COLO668 (cell line): ENCODE measurements at regions not wholly inside any gene's neighbourhood (a gene's known extent, or its start where the extent isn't known, plus 50 kb on each side); places are given as distances from the start of the nearest gene placed in this dataset.

Experiments
- DNase-seq: peaks from one replicate; lab custom pipeline; 2025; ENCODE audit not compliant: unreplicated experiment; lab: John Stamatoyannopoulos, UW

DNA sequence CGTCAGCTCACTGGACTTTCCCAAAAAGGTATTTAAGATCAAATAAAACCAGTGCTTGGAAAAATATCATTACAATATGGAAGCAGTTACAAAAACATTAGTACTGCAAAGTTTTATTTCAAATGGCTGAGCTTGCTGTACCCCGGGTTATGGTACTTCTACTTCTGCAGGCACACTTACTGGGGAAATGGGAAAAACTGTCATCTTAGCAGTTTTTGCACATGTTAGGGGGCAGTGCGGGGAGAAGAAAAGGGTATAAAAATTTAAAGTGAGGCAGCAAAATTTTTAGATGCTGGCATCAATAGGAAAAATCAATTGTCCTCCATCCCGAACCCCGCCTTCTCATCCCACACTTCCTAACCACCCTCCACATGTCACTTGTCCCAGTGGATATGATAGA, 133.4 kb downstream of the ATG4C start:
- DNase-seq = no peak

DNA sequence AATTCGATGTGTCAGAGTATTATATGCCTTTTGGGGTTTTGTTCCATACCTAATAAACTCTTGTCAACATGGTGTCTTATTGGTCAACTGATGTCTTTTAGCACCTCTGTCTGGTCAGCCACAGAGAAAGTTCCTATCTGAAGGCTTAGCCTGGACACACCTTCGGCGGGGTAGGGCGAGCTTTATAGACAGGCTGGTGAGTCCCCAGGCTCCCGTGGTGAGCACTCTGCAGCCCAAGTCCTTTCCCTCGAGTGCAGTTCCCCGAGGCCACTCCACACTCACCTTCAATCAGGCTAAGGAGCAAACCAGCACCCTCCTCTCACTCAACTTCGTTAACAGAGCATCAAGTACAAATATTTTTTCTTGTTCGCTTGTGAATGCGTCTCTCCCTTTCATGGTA, 133.9 kb downstream of the ATG4C start:
- no peak for DNase-seq

DNA sequence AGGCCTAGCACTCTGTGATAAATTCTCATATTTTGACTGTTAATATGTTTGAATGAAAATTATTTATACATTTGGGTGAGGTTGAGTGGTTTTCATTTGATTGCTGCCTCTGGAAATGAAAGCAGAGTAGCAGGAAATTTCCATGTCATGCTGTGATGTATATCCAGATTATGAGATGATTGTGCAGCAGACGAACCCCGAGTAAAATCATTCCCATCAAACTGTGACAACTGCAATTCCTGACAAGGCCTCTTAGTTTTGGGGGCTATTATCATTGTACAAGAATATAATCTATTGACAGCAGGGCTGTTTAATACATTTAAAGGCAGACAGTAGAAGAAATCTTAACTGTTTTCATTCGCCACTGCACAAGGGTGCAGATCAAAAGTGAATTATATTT, 134.8 kb downstream of the ATG4C start:
- no peak for DNase-seq

DNA sequence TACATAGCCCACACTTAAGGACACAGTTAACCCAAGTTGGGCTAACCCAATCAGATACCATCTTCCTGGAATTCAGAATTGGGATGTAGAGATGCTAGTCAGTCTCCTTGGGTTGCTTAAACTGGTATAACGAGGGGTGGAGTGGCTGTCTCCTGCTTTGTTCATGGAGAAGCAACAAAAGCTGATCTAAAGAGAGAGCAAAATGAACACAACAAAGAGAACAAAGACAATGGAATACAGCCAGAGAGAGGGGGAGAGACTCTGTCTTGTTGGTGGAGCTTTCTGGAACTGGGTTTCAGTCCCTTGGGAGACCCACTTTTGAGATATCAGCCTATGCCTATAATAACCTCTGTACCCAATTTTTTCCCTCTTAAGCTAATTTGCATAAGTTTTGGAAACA, 138.1 kb downstream of the ATG4C start:
- DNase-seq = no peak

DNA sequence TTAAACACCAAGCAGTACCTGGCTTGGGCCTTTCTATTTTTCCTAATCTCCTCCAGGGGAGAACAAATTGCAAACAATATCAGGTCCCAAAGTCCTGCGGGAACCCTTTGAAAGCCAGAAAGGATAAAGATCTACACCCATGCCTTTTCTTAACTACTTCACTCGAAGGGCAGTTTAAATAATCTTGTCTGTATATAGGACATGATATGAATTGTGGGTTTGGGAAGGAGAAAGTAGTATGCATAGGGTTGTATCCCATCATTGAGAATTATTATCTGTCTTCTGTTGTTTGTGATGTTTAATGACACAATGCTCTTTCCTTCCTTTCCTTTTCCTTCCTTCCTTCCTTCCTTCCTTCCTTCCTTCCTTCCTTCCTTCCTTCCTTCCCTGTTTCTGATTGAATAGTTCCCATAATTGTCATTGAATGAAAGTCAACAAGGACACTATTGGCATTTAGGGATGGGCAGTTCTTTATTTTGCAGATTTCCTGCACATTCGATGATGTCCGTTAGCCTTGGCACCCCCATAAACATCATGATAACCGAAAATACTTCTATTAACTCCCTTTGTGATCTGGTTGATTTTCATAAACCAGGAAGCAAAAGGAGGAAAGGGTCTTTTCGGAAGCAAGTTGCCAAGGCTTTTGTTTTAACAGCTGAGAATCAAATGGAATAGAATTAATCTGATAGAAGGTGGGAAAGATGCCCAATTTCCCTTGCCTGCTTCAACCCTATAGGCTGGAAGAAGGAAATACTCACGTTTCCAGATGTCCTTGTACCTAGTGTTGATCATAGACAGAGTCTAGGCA, 141.3 kb downstream of the ATG4C start:
- DNase-seq = no peak

DNA sequence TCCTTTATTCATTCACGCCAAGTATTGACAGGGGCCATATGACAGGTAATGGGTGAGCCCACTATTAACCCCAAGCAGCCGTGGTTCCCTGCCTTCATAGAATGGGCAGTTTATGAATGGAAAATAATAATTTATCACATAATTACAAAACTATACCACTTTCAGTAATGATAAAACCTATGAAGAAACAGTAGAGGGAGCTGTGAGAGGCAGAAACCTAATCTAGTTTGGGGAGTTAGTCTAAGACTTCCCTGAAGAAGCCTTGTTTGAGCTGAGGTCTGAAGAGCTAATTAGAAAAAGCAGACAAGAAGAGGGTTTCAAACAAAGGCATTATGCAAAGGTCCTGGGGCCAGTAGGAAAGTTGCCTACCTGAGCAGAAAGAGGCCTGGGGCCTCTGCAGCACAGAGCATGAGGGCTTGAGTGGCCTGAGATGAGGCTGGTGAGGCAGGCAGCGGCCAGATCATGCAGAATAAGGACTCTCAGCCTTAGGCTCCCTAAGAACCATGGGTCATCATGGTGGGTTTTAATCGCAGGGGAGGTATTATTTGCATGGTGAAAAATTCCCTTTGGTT, 142.8 kb downstream of the ATG4C start:
- no peak for DNase-seq

DNA sequence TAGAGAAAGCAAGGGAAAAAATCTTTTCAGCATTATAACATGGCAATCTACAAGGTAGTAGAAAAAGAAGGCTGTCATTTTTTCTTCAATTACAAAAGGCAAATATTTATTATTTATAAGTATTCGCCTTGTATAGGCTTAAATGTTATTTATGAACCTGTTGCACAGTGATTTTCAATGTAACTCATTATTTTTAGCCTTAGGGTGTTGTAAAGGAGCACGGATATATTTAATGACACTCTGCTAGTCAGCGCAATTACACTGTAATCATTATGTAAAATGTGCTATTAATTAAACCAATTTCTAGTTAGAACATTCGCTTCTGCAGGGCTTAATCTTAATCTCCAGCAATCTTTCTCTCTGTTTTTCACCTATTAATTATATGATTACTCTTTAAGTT, 145.0 kb downstream of the ATG4C start:
- no peak for DNase-seq

DNA sequence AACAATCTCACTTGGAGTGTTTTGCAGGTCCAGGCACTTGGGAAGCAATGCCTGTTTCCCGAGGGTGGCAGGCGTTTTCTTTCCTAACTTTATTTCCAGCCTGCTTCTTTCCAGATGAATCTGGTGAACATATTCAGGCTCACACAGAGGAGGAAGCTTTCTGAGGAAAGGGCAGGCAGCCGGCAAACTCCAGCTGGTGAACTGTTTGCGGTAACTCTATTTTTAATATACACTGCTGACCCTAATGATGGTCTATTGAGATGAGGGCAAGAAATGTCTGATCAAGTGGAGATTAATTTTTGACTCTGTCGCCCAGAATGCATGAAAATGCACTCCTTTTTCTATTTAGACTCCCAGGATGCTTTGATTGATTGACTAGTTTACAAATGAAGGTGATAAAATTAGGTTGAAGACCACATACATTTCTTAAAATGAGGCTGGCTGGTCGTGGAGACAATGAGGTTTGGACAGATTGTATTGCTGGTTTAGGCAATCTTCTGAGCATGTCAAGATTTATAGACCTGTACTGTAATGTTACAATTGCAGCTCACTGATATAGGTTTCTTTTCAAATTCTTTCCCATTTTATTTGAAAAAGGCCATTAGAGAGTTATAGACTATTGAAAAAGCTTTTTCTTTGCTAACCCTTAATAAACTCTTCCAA, 153.8 kb downstream of the ATG4C start:
- no peak for DNase-seq

DNA sequence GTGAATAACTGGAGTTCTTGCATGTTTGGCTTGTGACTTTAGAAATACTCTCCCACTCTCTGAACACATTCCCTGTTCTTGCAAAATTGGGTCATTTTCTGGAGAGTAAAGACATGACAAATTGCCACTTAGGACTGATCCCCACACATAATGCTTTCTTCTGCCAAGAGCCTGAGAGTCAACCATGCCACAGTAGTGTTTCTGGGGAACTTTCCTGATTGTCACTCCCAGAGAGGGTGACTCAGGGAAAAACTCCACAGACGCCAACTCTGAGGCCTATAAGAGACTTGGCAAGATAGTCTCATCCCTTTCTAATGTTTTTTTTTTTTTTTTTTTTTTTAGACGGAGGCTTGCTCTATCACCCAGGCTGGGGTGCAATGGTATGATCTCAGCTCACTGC, 157.8 kb downstream of the ATG4C start:
- no peak for DNase-seq

DNA sequence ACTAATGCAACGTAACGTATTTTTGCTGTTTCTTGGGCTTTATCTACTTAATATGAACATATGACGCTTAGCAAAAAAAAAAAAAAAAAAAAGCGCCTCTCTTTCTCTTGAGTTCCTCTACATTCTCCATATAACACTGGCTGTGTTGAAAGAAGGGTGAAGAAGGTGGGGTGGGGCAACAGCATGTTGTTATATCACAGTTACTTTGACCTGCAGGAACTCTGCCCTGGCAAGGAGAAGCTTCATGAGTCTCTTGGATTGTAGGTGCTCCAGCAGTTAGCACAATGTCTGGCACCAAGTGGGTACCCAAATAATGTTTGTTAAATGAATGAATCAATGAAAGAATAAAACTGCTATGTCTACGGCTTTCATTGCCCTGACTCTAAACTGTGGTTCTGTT, 162.6 kb downstream of the ATG4C start:
- DNase-seq = no peak

DNA sequence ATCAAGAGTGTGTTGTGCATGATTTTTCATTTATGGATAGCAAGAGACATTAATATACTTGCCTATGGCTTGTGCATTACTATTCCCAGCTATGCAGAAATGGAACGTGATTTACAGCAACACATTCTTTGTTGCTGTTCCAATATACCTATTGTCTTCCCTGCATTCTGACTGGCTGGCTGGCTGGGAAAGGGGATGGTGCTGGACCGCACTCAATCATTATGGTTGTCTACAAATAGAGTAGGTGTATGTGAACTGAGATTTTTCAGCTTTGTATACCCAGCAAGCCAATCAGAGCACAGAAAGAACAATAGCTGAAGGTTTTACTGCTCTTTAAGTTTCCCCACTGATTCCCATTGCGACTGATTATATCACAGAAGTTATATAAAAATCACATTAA, 167.5 kb downstream of the ATG4C start:
- DNase-seq = no peak

DNA sequence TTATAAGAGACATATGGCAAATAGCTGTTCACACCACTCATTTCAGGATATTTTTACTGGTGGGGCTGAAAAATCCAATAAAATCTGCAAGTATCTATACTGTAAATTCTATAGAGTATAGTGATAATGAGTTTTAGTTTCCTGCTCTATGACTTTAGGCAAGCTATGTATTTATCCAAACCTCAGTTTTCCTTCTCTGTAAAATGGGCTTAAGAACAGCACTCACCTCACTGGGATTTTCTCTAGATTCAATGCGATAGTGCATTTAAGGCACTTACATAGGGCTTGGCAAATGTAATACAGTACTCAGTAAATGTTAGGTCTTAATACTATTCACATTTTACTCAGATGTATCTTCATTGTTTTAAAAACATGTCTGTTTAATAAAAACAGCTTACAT, 168.7 kb downstream of the ATG4C start:
- no peak for DNase-seq

DNA sequence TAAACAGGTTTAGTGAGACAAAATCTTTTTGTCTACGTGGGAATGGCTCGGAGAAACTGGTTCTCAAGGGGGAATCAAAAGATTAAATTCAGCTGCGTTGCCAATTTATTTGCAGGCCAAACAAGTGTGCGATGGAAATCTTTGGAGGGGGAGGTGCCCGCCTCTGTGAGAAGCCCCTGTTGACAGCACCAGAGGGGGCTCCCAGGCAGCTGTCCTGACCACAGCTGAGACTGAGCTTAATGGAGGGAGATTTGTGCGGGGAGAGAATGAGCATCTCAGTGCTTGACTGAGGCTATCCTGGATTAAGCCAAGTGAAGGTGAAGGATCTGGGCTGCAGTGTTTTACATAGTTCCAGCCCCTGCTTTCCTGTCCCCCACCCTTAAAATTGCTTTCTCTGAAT, 169.7 kb downstream of the ATG4C start:
- DNase-seq = no peak

DNA sequence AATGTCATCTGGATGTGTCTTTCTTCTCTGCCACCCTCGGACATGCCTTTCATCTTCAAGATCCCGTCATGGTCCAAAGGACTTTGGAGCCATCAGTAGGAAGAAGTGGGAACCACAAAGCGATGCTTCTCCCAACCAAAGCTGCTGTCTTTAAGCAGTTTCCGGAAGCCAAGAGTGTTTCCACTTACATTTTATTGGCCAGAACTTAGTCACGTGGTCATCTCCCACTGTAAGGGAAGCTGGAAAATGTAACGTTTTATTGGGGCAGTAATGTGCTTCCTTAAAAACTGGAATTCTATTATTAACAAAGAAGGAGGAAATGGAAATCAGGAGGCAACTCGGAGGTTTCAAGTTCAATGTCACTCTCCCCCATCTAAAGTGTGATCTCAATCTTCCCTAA, 170.8 kb downstream of the ATG4C start:
- no peak for DNase-seq

DNA sequence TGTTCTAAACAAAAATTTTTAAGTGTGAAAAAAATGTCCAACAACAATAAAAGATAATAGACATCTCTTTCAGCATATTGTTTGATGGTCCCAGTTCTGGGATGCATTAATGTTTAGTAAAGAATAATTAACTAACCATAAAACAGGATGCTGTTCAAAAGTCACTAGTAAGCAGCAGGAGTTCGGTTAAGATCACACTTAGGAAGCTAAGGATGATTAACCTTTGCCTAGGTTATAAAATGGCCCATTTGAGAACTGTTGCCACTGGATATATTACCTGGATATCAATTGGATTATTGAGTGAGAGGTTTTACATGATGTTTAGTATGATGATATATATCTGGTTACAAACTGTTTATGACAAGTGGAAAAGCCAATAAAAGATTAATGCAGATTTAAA, 171.7 kb downstream of the ATG4C start:
- no peak for DNase-seq

DNA sequence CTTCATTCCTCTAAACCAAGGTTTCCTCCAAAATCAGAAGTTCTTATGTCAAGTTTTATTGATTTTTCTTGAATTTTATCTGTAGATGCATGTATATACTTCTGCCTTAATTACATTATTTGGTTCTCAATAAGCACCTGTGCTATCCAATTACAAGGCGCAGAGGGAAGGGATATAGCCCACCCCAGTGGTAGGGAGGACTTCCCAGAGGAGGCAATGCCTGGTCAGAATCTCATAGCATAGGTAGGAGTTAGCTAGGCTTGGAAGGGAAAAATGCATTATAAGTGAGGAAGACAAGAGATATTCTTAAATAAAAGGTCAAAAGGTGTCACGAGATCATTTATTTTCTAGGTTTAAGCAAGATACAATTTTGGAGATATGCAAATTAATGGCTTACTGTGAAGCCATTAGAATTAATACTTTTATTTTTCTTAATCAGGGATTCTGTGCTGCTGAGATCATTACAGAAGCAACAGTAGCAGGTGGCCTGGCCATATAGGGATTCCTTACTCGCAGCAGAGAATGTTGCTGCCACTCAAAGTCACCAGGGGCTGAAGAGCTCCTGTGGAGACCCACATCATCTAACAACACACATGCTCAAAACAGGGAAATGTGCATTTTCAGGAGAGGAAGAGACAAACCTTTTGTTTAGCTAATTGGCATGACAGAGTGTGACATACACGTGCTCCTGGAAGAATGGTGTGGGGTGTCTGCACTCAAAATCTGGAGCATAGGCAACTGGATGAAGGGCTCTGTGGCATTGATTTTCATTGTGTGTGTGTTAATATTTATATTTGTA, 178.3 kb downstream of the ATG4C start:
- no peak for DNase-seq

DNA sequence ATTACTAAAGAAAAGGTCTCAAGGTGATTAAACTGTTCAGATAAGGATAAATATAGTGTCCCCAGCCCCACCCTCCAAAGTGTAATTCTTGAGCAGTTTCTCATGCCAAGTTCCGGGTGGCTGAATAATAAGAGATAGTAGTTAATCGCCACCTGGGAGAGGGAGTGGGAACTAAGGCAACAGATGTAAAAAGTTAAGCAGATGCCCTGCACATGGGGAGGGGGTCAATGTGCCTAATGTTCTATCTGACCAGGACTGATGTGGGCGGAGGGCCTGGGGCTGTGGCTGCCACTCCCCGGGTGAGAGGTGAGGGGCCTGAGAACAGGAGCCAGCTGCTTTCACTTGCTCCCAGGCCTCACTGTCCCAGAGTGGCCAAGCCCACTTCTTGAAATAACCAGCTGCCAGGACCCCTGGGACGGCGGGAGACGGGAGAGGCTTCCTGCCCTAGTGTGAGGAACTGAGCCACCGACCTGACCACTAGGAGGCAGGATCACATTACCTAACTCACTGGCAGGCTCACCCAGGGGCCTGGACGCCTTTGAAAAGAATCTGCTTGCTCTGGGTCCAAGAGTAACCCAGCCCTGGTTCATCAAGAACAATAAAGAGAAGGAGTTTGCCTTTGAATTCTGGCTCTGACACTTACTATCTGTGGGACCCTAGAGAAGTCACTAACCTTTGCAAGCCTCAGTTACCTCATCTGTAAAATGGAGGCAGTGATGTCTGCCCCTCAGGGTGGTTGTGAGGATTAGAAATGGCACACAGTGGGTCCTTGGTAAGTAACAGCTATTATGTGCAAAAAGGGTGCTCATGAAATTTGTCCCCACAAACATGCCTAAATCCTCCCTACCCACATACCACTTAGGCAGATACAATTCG, 179.2 kb downstream of the ATG4C start:
- DNase-seq = peak; percentile 70

DNA sequence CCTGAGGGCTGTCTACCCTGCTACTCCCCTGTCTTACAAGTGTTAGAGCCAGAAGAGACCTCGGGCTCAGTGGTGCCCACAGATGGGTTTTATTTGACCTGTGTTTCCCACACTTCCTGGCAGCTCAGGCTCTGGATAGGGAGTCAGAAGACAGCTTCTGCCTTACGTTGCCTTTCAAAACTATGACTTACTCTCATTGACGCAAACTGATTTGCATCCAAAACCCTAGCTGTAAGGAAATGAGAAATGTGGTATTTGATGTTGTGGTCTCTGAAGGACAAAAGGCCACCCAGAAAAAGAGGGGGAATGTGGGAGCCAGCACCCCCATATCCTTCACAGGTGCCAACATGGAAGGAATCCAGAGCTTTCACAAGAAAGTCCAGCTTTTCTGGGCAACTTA, 180.2 kb downstream of the ATG4C start:
- DNase-seq = no peak

DNA sequence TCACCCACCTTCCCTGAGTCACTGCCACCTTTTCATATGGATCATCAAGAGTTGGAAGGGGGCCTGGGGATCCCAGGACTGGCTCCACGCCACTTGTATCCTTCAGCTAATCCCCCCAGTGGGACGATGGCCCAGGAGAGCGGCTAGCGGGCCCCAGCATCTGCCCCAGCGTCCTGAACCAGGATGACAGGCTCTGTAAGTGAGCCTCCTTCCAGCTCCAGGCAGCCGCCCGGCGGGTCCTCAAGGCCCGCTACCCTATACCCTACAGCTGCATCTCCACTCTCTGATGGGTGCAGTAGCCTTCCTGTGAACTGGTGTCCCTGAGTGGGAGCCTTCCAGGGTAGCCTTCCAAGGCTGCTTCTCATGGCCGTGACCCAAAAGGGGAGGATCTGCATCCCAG, 183.1 kb downstream of the ATG4C start:
- no peak for DNase-seq

DNA sequence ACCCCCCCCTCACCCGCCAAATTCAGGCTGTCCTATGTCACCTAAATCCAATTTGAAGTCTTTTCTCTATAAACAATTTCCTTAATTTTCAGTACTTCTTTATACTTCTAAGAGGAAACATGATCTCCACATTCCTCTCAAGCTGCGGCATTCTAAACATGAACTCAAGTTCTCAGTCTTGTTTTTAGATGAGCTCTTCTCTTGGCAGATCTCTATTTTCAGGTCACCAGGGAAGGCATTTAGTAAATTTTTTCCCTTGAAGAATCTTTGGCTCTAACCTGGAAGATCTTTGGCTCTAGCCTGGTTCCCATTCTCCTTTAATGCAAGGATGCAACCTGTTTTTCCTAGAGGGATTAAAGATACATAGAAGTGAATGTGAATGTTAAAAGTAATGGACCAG, 193.4 kb downstream of the ATG4C start:
- DNase-seq = no peak

DNA sequence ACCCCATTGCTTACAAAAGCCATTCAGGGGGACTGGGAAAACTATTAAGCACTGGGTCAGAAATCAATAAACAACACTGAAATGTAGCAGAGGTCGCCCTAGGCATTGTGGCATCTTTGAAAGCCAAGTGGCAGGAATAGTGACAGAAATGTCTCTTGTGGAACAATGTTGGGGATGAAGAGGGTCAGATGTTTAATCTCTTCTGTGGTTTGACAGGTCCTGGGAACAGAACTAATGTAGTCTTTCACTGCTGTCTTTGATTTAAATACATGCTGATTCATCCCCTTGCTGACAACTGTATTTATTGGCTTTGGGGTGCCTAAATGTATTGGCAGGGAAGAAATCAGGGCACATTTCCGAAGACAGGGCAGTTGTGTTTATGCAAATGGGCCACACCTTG, 194.8 kb downstream of the ATG4C start:
- no peak for DNase-seq
